GM19238 (cell line): ENCODE measurements at regions not wholly inside any gene's neighbourhood (a gene's known extent, or its start where the extent isn't known, plus 50 kb on each side); places are given as distances from the start of the nearest gene placed in this dataset.

Source experiments
- DNase-seq: peaks from one replicate; pipeline ENCODE4 v3.0.0; 2011; ENCODE audit warnings: low spot score; ENCODE audit not compliant: insufficient read length

DNA sequence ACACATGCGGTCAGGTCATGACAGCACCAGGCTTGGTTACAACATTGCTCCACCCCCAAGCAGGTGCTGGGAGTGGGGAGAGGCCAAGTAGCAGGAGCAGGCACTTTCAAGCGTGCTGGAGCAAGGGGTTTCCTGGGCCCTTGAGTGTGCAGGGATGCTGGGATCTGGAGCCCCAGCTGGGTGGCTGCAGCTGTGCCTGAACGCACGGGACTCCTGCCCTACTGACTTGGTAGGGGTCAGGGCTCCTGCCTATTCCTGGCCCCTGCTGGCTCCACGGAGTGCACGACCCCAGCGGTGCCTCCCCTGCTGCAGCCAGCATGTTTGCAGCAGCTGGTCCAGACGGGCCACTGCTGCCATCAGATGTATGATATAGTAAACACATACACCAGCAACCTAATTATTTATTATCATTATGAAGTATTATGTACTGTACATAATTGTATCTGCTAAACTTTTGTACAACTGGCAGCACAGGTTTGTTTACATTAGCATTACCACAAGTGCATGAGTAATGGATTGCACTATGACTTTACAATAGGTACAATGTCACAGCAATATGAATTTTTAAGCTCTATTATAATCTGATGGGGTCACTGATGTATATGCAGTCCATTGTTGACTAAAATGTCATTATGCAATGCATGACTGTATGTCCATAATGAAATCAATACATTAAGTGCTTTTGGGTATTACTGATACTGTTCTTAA is 620.6 kb downstream of the RAPGEF2 start:
- no peak for DNase-seq

DNA sequence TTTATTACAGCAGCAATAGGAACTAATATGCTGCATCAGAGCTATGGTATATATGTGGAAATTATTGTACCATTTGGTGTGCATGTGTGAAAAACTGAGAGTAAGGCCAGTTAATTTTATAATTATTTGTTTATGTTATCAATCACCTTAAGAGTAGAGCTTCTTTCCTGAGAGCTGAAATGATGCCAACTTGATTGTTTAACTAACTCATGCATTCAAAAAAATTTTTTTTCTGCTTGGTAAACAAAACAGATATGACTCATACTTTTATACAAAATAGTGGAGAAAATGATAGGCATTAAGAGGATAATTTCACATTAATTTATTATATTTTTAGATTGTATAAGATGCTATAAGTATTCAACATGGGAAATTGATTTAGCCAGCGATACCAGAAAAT is 622.7 kb downstream of the RAPGEF2 start:
- DNase-seq, result no peak

DNA sequence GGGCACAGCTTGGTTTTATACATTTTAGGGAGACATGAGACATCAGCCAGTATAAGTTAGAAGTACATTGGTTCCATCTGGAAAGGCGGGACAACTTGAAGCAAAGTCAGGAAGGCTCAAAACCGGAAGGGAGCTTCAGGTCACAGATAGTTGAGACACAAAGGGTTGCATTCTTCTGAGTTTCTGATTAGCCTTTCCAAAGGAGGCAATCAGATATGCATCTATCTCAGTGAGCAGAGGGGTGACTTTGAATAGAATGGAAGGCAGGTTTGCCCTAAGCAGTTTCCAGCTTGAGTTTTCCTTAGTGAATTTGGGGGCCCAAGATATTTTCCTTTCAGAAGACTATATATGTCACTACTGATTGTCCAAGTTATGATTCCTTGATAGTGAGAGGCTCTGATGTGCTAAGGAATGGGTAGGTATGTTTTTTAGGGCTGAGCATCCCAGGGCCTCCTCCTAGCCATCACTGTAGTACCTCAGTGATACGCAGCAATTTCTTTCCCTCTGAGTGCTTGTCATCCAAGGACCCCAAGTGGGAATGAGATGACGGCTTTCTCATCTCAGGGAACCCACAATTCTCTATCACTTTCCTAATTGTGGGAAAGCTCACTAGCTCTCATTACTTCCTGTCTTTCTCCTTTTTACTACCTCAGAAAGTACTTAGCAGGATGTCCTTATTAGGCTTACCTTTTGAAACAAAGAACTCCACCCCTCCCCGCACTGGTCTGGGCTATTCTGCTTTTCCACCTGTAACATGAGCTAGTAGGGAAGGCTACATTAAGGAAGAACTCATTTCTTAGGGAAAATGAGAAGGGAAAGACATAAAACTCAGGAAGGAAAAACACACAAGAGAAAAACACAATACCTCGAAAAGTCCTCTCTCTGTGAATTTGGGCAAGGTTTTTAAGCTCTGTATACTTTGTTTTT is 632.7 kb downstream of the RAPGEF2 start:
- DNase-seq, result no peak

DNA sequence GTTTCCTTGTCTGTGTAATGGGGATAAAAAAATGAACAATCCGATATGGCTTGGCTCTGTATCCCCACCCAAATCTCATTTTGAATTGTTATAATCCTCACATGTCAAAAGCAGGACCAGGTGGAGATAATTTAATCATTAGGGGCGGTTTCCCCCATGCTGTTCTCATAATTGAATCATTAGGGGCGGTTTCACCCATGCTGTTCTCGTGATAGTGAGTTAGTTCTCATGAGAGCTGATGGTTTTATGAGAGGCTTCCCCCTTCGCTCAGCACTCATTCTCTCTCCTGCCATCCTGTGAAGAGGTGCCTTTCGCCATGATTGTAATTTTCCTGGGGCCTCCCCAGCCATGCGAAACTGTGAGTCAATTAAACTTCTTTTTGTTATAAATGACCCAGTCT is 633.5 kb downstream of the RAPGEF2 start:
- DNase-seq, result no peak

DNA sequence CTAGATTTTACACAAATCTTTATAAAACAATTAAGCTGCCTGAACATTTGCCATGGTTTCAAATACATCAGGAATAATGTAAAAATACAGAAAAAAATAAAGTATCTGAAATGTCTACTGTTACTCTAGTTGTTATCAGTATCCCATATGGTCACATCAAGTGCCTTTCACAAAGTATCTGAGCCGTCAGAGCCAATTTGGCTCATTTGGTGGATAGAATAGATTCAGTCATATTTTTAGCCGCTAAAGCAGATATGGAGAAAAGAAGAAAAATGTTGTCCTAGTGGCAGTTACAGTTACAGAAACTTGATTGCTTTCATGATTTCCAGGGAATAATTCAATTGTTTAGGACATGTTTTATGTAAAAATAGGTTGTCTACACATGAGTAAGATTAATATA is 641.1 kb downstream of the RAPGEF2 start:
- DNase-seq, result no peak

DNA sequence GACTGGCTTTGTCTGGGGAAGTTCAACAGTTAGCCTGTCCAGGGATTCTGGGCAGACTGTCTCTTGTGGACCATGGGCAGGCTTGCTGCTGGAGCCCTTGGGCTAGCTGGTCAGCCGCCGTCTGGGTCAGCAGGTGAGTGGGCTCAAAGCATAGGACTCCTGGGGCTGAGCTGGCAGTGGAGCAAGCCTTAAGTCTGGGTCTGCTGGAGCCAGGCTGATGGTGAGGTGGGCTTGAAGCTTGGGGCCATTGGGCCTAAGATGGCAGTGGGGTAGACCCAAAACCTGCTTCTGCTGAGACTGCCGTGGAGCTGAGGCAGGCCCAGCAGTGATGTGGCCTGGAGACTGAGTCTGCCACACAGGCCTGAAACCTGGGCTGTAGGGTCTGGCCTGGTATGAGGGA is 645.1 kb downstream of the RAPGEF2 start:
- no peak for DNase-seq

DNA sequence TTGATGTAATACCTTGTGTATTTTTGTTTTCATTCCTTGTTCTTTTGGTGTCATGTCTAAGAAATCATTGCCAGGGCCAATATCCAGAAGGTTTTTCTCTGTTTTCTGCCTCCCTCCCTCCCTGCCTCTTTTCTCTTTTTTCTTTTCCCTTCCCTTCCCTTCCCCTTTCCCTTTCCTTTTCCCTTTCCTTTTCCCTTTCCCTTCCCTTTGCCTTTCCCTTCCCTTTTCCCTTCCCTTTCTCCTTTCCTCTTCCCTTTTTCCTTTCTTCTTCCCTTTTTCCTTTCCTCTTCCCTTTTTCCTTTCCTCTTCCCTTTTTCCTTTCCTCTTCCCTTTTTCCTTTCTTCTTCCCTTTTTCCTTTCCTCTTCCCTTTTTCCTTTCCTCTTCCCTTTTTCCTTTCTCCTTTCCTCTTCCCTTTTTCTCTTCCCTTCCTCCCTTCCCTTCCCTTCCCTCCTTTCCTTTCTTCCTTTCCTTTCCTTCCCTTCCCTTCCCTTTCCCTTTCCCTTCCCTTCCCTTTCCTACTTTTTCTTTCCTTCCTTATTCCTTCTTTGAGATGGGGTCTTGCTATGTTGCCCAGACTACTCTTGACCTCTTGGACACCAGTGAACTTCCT is 646.1 kb downstream of the RAPGEF2 start:
- DNase-seq, result no peak

DNA sequence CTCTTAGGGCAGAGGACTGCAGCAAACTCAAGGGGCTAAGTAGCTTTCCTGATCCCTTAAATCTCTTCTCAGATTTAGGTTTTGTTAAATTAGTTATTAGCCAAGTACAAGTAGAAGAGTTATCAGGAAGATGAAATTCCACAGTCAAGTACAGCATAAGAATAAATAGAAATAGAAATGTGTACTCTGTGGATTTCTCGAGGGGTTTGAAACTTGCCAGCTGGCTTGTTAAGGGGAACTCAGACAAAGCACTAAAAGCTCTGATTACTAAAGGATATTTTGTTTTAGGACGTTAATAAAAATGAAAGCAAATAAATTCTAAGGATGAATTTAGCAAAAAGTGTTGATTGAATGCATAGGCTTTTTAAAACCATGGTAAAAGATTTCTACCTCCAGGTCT is 654.6 kb downstream of the RAPGEF2 start:
- no peak for DNase-seq

DNA sequence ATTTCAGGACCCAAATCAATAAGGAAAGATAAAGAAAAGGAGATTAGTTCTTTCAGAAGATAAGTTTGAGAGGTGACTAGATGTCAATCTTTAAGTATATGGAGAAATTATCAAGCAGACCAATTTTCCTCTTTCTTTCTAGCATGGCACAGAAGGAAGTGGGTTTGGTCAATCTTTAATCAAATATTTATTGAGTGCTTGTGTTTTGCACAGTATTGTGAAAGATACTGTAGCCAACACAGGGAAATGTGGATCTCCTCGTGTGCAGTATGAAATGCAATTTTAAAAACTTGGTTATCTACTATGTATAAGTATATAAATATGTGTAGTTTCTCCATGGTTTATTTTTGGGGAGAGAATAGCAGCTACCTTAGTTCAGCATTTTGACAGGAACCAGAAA is 655.2 kb downstream of the RAPGEF2 start:
- no peak for DNase-seq

DNA sequence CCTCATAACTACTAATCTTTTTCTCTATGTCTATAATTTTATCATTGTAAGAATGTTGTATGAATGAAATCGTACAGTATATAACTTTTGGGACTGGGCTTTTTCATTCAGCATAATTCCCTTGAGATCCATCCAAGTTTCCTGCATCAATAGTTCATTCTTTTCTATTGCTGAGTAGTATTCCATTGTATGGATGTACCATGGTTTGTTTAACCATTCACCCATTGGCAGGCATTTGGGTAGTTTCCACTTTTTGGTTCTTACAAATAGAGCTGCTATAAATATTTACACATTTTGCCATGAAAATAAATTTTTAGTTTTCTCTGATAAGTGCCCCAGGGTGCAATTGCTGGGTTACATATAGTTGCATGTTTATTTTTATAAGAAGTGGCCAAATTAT is 659.8 kb downstream of the RAPGEF2 start:
- no peak for DNase-seq

DNA sequence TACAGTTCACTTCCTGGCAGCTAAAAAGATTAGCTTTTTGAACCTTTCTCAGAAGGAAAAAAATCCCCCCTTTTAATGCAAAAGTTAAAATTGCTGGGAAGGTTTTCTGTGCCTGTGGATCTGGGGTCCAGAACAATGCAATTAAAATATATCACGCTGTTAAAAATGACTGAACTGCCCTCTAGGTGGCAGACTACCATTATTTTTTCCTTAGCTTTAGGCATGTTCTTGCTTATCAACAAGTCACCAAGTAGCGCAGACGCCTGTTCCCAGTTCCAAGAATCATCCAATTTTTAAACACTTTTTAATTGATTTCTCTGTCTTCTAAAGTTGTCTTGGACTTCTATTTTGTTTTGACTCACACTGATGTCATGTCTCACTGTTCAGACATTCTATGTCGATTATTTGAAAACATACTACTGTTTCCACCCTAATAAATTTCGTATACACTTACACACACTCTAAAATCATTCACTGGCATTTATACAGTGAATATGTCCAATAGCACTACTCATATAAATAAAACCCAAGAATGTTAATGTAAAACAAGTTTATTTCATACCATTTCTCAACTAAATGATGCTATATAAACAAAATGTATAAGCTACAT is 661.6 kb downstream of the RAPGEF2 start:
- no peak for DNase-seq

DNA sequence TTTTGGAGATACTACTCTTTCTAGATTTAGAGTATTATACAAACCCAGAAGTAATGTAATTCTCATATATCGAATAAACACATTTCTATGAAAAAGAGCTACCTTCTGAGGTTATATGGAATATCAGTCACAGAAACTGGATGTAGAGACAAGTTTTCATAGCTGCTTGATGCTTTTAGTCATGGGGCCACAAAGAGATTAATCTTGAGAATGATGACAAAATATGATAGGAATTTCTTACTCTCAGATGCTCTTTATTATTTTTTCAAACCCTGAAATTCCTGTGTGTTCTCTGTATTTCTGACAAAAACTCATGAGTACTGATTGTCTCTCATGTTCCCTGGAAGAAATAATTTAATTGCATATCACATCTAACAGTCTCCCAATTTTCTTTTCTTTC is 662.5 kb downstream of the RAPGEF2 start:
- DNase-seq, result no peak

DNA sequence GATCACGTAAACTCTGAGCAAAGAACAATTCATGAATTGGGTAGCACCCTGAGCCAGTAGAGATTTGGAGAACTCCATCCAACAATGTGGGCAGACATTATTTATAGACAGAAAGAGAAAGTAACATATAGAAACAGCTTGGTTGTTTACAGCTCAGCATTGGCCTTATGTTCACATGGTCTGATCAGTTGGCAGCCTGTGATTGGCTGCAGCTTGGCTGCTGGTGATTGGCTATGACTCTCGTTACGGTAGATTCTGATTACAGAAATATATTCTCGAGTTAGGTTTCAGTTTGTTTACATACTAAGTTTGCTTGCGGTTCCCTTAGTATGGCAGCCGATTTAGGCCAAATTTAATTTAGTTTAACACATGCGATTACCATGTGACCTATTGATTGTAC is 663.4 kb downstream of the RAPGEF2 start:
- DNase-seq, result no peak

DNA sequence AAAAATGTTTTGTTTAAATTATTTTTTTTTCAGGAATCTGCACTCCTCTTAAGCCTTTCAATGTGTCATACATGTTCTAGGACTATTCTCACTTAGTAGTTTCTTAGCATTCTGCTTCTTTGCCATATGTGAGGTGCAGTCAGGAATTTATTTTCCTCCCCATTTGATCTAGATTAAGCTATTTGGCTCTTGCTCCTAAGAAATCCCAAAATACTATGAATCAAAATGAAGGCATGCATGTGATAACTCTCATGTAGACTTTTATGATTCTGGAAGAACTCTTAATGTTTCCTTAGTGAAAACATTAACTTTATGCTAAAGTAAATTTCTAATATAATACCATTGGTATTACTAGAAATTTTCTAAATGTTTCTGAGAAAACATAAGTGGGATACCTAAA is 664.5 kb downstream of the RAPGEF2 start:
- DNase-seq, result no peak

DNA sequence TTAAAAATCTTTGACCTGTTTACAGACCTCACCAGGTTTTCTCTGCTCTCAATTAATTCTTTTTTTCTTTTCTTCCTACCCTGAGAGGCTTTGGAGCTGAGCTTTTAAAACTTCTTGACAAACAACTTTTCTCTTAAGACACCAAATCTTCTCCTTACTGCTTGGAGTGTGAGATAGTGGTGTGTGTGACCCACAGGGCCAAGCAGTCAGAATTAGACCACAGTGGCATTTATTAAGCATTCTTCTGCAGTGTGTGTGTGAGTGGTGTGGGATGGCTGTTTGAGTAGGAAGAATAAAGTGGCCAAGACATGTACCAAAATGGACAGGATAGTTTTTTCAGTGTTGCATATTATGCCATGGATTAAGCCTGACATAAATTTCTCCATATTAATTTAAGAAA is 665.1 kb downstream of the RAPGEF2 start:
- DNase-seq, result no peak

DNA sequence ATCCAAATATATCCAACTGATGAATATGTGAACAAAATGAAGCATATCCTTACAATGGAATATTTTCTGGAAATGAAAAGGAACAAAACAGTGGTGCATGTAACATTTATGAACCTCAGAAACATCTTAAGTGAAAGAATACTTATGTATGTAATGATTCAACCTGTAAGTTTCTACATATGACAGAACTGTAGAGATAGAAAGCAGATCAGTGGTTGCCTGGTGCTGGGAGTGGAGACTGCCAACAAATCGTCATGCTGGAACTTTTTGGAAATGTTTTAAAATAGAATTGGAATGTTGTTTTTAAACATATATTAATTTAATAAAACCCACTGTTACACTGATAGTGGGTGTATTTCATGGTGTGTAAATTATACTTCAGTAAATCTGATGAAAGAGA is 667.5 kb downstream of the RAPGEF2 start:
- no peak for DNase-seq

DNA sequence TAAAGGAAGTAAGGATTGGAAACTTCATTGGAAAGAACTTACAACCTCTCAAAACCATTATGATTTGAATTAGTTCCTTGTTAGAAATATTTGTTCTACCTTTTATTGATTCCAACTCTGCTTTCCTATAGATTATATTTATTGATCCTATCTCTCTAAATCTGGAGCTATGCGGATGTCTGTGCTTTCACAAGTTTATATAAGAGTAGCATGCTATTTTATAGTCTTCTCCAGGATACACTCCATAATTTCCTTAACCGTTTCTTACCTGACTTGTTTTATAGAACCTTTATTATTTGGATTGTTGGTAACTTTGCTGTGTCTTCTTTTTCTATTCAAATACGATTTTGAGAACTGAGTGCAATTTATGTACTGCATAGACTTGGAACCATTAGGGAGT is 668.1 kb downstream of the RAPGEF2 start:
- no peak for DNase-seq

DNA sequence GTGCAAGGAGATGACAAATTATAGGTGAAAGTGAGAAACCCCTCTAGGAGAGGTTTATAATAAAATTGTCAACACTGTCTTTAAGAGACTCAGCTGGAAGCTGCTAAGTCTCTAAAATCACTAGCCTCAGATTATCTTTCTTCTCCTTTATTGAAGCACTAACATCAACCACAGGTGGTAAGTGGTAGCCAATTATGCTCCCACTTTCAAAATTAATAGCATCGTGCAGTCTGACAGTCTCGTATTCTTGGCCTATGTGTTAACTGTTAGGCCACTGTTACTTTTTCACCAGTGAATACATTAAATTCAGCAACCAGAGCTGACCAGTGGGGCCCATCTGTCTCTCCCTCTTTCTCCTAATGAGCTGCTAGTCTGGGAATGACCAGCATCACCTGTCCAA is 674.1 kb downstream of the RAPGEF2 start:
- DNase-seq, result no peak

DNA sequence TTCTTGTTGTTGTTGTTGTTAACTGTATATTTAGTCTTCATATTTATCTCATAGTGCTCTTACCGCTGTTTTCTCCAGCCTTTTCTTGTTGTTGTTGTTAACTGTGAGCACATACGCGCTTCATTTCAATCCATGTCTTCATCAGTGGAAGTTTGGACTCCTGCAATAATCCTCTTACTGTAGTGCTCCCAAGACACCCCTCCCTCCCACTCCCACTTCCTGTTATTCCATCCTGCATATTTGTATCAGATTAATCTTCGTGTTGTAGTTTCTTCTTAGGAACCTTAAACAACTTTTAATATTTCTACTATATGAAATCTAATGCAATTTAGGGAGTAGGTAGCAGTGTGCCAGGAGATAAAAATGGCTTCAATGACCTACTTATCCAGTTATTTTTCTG is 674.8 kb downstream of the RAPGEF2 start:
- no peak for DNase-seq

DNA sequence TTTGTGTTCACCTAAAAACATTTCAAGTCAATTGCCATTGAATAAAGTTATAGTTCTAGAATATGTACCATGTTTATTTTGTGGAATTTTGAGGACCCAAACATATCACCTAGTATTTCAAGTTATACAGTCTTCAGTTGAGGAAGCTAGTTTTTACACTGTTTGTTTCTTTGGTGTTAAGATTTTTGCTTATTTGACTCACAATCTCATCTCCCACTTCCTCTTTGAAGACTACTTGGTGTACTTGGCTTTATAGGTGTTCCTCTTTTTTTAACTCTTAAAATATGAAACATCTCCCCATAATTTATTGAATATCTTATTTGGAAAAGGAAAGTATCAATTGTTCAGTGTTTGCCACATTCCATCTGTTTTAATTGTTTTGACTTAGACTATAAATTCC is 675.4 kb downstream of the RAPGEF2 start:
- no peak for DNase-seq

DNA sequence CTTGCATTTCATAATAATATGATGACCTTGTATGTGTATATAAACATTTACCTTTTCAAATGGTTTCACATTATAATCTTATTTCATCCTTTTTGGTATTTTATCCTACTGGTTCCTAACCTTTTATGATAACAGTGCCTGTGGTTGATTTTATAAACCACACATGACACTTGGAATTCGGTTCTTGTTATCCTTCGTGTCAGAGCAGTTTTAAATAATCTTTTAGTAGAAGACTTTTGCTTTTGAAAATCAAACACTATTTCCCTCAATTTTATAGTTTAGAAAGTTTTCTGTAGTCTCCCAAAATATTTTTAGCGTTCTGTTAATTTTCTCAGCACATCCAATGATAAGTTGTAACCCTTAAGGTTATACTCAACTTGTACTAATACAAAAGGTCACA is 676.8 kb downstream of the RAPGEF2 start:
- no peak for DNase-seq
